Small intestine (tissue), 7 donors: ENCODE measurements at regions not wholly inside any gene's neighbourhood (a gene's known extent, or its start where the extent isn't known, plus 50 kb on each side); places are given as distances from the start of the nearest gene placed in this dataset.

Source experiments
- DNase-seq, 2 donors: peaks; one replicate each; pipeline versions ENCODE4 v3.0.0 to v3.0.0-alpha.2; 2013
- FAIRE-seq: peaks from 2 replicates; lab custom pipeline; 2012; peaks lifted over from hg19 to GRCh38; lab: Jason Lieb, UNC
- H3K27ac ChIP-seq, 3 donors: one replicate each; pipeline ENCODE4 v1.5.1; 2013; ENCODE audit warnings: low read length in 2 of 3, mild to moderate bottlenecking in 2 of 3, control low read depth in 1 of 3, inconsistent platforms in 1 of 3, low read depth in 1 of 3, moderate library complexity in 1 of 3
- H3K27me3 ChIP-seq, 3 donors: one replicate each; pipeline ENCODE4 v1.6.1; 2013; ENCODE audit warnings: low read length in 3 of 3, inconsistent platforms in 1 of 3; ENCODE audit not compliant: control insufficient read depth in 3 of 3, insufficient read depth in 3 of 3
- H3K36me3 ChIP-seq, 3 donors: one replicate each; pipeline ENCODE4 v1.6.1; 2013; ENCODE audit warnings: low read length in 3 of 3, inconsistent platforms in 1 of 3, low read depth in 1 of 3, mild to moderate bottlenecking in 1 of 3, moderate library complexity in 1 of 3; ENCODE audit not compliant: control insufficient read depth in 3 of 3, insufficient read depth in 2 of 3
- H3K4me1 ChIP-seq, 3 donors: one replicate each; pipeline ENCODE4 v1.6.1; 2013; ENCODE audit warnings: low read length in 2 of 3, inconsistent platforms in 1 of 3, low read depth in 1 of 3, mild to moderate bottlenecking in 1 of 3, moderate library complexity in 1 of 3; ENCODE audit not compliant: control insufficient read depth in 3 of 3, insufficient read depth in 2 of 3
- H3K4me3 ChIP-seq, 3 donors: one replicate each; pipeline ENCODE4 v1.5.1; 2013; ENCODE audit warnings: low read length in 3 of 3, control low read depth in 1 of 3, inconsistent platforms in 1 of 3, low read depth in 1 of 3, mild to moderate bottlenecking in 1 of 3, moderate library complexity in 1 of 3
- H3K9me3 ChIP-seq, 2 donors: one replicate each; pipeline ENCODE4 v1.6.1; 2013; ENCODE audit warnings: low read depth in 1 of 2, low read length in 1 of 2; ENCODE audit not compliant: control insufficient read depth in 2 of 2, insufficient read depth in 1 of 2
- WGBS, 3 donors: extraction: QIAGEN DNeasy Blood & Tissue Kit; methylation state at CpG; one replicate each; pipeline ENCODE4 v1.1.7; 2013; 5-methylcytosine and 5-hydroxymethylcytosine counted together
- donor health status: healthy with polysubstance abuse.
- donor health status: control.
- donor health status: control.
- donor health status: Bipolar disorder and iron deficiency.
- donor health status: healthy.

- Histone ChIP-seq H3K4me3 (no peak overlapping the region), H3K36me3 (no peaks in the 10 kb centered on the region), H3K9me3 (no peaks in the 10 kb centered on the region), H3K27ac (no peak overlapping the region), H3K4me1 (no peaks in the 10 kb centered on the region), H3K27me3 (no peaks in the 10 kb centered on the region)
- 62 to 73% (median 71%) methylated on average over 4 of the region's 4 CpGs for WGBS, 3 donors
- no peak for FAIRE-seq
- DNase-seq, result no peak
These were observed 189.7 kb downstream of the PAX3 start for GRCh38 chr2:222108957-222109585.

GRCh38 chr2:222108497-222108896 is 190.3 kb downstream of the PAX3 start:
- no peaks in the 10 kb centered on the region for H3K36me3 ChIP-seq
- H3K4me3 ChIP-seq, result no peak overlapping the region
- peaks cover 0 to 3% (median 0%) of the 10 kb centered on the region in 3 donors for H3K27me3 ChIP-seq
- DNase-seq (no peak), FAIRE-seq (no peak)
- 57 to 80% (median 73%) methylated on average over 3 of the region's 3 CpGs for WGBS, 3 donors
- H3K9me3 ChIP-seq, result no peaks in the 10 kb centered on the region
- no peak overlapping the region for H3K27ac ChIP-seq
- no peaks in the 10 kb centered on the region for H3K4me1 ChIP-seq

GRCh38 chr2:222105046-222105445 is 193.8 kb downstream of the PAX3 start:
- no peak for FAIRE-seq
- Histone ChIP-seq H3K9me3 (no peaks in the 10 kb centered on the region), H3K27ac (no peak overlapping the region), H3K4me3 (no peak overlapping the region), H3K36me3 (no peaks in the 10 kb centered on the region), H3K4me1 (no peaks in the 10 kb centered on the region), H3K27me3 (peaks cover 0 to 4% (median 0%) of the 10 kb centered on the region in 3 donors)
- 90 to 97% (median 91%) methylated on average over 1 of the region's 1 CpG for WGBS, 3 donors
- DNase-seq, result no peak

GRCh38 chr2:222102575-222103349 is 196.0 kb downstream of the PAX3 start:
- H3K27ac ChIP-seq, result no peak overlapping the region
- peaks cover 0 to 4% (median 0%) of the 10 kb centered on the region in 3 donors for H3K27me3 ChIP-seq
- no peaks in the 10 kb centered on the region for H3K9me3 ChIP-seq
- no peaks in the 10 kb centered on the region for H3K4me1 ChIP-seq
- no peaks in the 10 kb centered on the region for H3K36me3 ChIP-seq
- 19 to 43% (median 32%) methylated on average over 4 of the region's 4 CpGs for WGBS, 3 donors
- DNase-seq, result no peak
- no peak for FAIRE-seq
- no peak overlapping the region for H3K4me3 ChIP-seq

- no peaks in the 10 kb centered on the region for H3K36me3 ChIP-seq
- peaks cover 0 to 4% (median 0%) of the 10 kb centered on the region in 3 donors for H3K27me3 ChIP-seq
- 63 to 79% (median 76%) methylated on average over 5 of the region's 5 CpGs for WGBS, 3 donors
- H3K4me3 ChIP-seq, result no peak overlapping the region
- no peak overlapping the region for H3K27ac ChIP-seq
- DNase-seq (no peak), FAIRE-seq (no peak)
- no peaks in the 10 kb centered on the region for H3K9me3 ChIP-seq
- H3K4me1 ChIP-seq, result no peaks in the 10 kb centered on the region
These were observed 197.8 kb downstream of the PAX3 start for GRCh38 chr2:222100704-222101699.

GRCh38 chr2:222088561-222088960 is 210.2 kb downstream of the PAX3 start:
- no peaks in the 10 kb centered on the region for H3K36me3 ChIP-seq
- no peak for DNase-seq
- WGBS, 3 donors, result 44 to 66% (median 53%) methylated on average over 2 of the region's 2 CpGs
- H3K27me3 ChIP-seq, result no peaks in the 10 kb centered on the region
- H3K27ac ChIP-seq, result no peak overlapping the region
- no peaks in the 10 kb centered on the region for H3K9me3 ChIP-seq
- H3K4me1 ChIP-seq, result no peaks in the 10 kb centered on the region
- no peak overlapping the region for H3K4me3 ChIP-seq
- FAIRE-seq, result no peak

GRCh38 chr2:222087998-222088397 is 210.8 kb downstream of the PAX3 start:
- DNase-seq, result no peak
- H3K4me1 ChIP-seq, result no peaks in the 10 kb centered on the region

GRCh38 chr2:222082201-222082600 is 216.6 kb downstream of the PAX3 start:
- no peaks in the 10 kb centered on the region for H3K4me1 ChIP-seq
- no peak for FAIRE-seq
- 52 to 61% (median 55%) methylated on average over 3 of the region's 3 CpGs for WGBS, 3 donors

More at GRCh38 chr2:222087998-222088397, 210.8 kb downstream of the PAX3 start:
- no peak overlapping the region for H3K27ac ChIP-seq
- no peak for FAIRE-seq
- no peaks in the 10 kb centered on the region for H3K9me3 ChIP-seq
- no peak overlapping the region for H3K4me3 ChIP-seq
- H3K36me3 ChIP-seq, result no peaks in the 10 kb centered on the region
- no peaks in the 10 kb centered on the region for H3K27me3 ChIP-seq
- 61 to 67% (median 65%) methylated on average over 3 of the region's 3 CpGs for WGBS, 3 donors

More at GRCh38 chr2:222082201-222082600, 216.6 kb downstream of the PAX3 start:
- peaks cover 0 to 5% (median 0%) of the 10 kb centered on the region in 3 donors for H3K27me3 ChIP-seq
- no peaks in the 10 kb centered on the region for H3K36me3 ChIP-seq
- no peak overlapping the region for H3K4me3 ChIP-seq
- H3K9me3 ChIP-seq, result no peaks in the 10 kb centered on the region
- DNase-seq, result no peak
- H3K27ac ChIP-seq, result no peak overlapping the region
